ENCODE measurements at regions not wholly inside any gene's neighbourhood (a gene's known extent, or its start where the extent isn't known, plus 50 kb on each side); places are given as distances from the start of the nearest gene placed in this dataset.

GRCh38 chr18:40944576-40944975 is 1010.5 kb upstream of the PIK3C3 start:
- no peak for DNase-seq (ENCODE audit: low read depth)

- DNase-seq (ENCODE audit: low read depth), result no peak
Measured at GRCh38 chr18:40939656-40940515, 1015.1 kb upstream of the PIK3C3 start.

GRCh38 chr18:40938615-40939014 is 1016.4 kb upstream of the PIK3C3 start:
- no peak for DNase-seq (ENCODE audit: low read depth)

GRCh38 chr18:40937386-40937785 is 1017.6 kb upstream of the PIK3C3 start:
- no peak for DNase-seq (ENCODE audit: low read depth)

- no peak for DNase-seq (ENCODE audit: low read depth)
Measured at GRCh38 chr18:40935423-40935822, 1019.6 kb upstream of the PIK3C3 start.

GRCh38 chr18:40932862-40933261 is 1022.2 kb upstream of the PIK3C3 start:
- no peak for DNase-seq (ENCODE audit: low read depth)

- no peak for DNase-seq (ENCODE audit: low read depth)
Measured at GRCh38 chr18:40930211-40930882, 1024.7 kb upstream of the PIK3C3 start.

- no peak for DNase-seq (ENCODE audit: low read depth)
Measured at GRCh38 chr18:40929399-40929798, 1025.6 kb upstream of the PIK3C3 start.

GRCh38 chr18:40926679-40927078 is 1028.4 kb upstream of the PIK3C3 start:
- no peak for DNase-seq (ENCODE audit: low read depth)

GRCh38 chr18:40925071-40925541 is 1029.9 kb upstream of the PIK3C3 start:
- DNase-seq (ENCODE audit: low read depth), result no peak

- no peak for DNase-seq (ENCODE audit: low read depth)
Measured at GRCh38 chr18:40921845-40922629, 1033.0 kb upstream of the PIK3C3 start.

- no peak for DNase-seq (ENCODE audit: low read depth)
Measured at GRCh38 chr18:40917056-40917455, 1038.0 kb upstream of the PIK3C3 start.

GRCh38 chr18:40915724-40916123 is 1039.3 kb upstream of the PIK3C3 start:
- no peak for DNase-seq (ENCODE audit: low read depth)

GRCh38 chr18:40911582-40912254 is 1043.3 kb upstream of the PIK3C3 start:
- DNase-seq (ENCODE audit: low read depth), result no peak

- no peak for DNase-seq (ENCODE audit: low read depth)
Measured at GRCh38 chr18:40911041-40911440, 1044.0 kb upstream of the PIK3C3 start.

- DNase-seq (ENCODE audit: low read depth), result no peak
Measured at GRCh38 chr18:40907842-40908241, 1047.2 kb upstream of the PIK3C3 start.

GRCh38 chr18:40904295-40904694 is 1050.7 kb upstream of the PIK3C3 start:
- DNase-seq (ENCODE audit: low read depth), result no peak

- no peak for DNase-seq (ENCODE audit: low read depth)
Measured at GRCh38 chr18:40902436-40902835, 1052.6 kb upstream of the PIK3C3 start.

- DNase-seq (ENCODE audit: low read depth), result no peak
Measured at GRCh38 chr18:40897884-40898283, 1057.2 kb upstream of the PIK3C3 start.

GRCh38 chr18:40883271-40883670 is 1071.8 kb upstream of the PIK3C3 start:
- DNase-seq (ENCODE audit: low read depth), result no peak

GRCh38 chr18:40882468-40882867 is 1072.6 kb upstream of the PIK3C3 start:
- no peak for DNase-seq (ENCODE audit: low read depth)

- DNase-seq (ENCODE audit: low read depth), result no peak
Measured at GRCh38 chr18:40878371-40878770, 1076.7 kb upstream of the PIK3C3 start.

Measured in stimulated activated CD4-positive, alpha-beta T cell treated with anti-CD3 and anti-CD28 coated beads, Interleukin-2, amount 100 ng/mL, for 4 hours (primary cell).